Activated naive CD4-positive, alpha-beta T cell (primary cell): ENCODE measurements at regions not wholly inside any gene's neighbourhood (a gene's known extent, or its start where the extent isn't known, plus 50 kb on each side); places are given as distances from the start of the nearest gene placed in this dataset.

Source experiments
- DNase-seq, 4 experiments: peaks; one replicate each; lab custom pipeline; 2025; lab: John Stamatoyannopoulos, UW

DNA sequence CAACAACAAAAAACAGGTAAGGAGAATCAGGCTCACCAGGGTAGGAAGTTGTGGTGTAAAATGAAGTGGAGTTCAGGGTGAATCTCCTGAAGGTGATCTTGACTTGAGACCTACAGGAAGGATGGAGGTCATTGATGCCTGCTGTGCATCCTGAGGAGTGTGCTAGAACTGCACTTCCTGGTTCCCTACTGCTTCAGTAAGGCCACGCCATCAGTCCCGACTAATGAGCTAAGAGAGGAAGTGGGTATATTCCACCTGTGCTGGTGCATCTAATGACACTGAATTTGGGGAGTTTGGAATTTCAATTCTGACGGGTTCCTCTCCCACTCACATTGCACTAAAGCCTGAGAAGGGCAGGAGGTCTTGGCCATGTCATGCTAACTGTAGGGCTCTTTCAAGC lies 349.3 kb upstream of the SLC14A2 start:
- DNase-seq = no peak

DNA sequence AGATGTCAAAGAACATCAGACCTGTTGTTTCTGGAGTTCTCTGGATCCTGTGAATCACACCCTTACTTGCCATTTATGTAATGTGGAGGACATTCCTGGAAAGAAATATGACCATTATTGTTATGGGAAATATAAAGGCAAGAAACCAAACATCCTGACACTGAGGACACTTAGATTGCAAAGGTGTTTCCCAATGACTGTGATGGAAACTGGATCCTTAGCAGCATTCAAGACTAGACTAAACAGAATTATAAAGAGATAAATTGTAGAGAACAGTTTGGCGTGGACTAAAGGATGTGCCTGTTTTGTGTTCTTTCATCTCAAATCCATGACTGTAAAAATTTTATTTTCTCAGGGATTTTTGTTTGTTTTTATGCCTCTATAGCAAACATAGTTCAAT lies 347.7 kb upstream of the SLC14A2 start:
- DNase-seq = no peak

DNA sequence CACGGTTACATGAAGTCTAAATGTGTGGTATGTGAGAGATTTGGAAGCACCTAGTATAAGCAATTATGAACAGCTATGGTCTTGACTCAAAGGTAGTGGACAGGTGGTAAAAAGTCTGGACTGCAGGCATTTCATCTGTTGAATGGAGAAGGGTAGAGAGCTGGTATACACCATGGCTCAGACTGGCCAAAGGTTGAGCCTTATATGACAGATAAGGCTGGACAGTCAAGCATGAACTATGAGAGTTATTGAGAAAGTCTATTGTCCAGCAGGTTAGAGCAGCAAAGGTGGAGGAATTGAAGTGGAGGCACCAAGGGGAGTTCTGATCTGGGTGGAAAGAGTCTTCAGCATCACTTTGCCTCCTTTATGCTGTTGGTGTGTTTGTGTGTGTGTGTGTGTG lies 346.7 kb upstream of the SLC14A2 start:
- no peak for DNase-seq

DNA sequence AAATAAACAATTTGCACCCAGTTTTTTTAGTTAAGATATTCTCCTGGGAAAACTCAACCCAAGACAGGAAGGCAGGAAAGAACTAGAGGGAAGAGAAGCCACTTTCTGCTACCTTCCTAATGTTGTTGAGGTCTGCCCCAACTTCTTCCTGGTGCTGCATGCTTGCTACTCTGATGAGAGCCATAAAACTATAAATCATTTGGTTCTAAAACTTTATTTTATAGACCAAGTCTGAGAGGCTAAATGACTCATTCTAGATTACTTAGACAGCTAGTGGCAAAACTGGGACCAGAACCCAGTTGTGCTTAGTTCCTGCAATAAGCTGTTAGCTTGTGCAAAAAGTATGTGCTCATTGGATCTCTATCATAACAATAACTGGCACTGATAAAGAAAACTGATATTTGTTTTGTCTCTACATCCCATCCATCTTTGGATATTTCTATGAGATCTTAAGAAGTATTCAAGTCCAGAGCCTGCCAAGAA lies 344.9 kb upstream of the SLC14A2 start:
- DNase-seq = no peak

DNA sequence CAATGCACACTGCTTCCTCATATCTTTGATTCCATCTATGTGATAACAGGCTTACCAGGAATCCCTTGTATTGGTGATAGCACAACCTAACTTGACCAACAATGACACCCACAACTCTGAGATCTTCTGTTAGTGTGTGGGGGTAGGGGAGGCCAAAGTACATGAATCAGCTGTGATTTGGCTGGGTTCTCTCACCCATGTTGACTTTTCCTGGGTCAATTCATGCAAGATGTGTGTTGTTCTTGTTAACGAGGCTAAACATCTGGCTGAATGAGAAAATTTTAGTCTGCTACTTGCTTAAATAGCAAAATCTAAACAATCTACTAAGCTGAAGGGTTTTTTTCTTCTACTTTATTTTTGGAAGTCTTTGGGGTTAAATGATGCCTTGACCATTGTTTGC lies 341.2 kb upstream of the SLC14A2 start:
- no peak for DNase-seq

DNA sequence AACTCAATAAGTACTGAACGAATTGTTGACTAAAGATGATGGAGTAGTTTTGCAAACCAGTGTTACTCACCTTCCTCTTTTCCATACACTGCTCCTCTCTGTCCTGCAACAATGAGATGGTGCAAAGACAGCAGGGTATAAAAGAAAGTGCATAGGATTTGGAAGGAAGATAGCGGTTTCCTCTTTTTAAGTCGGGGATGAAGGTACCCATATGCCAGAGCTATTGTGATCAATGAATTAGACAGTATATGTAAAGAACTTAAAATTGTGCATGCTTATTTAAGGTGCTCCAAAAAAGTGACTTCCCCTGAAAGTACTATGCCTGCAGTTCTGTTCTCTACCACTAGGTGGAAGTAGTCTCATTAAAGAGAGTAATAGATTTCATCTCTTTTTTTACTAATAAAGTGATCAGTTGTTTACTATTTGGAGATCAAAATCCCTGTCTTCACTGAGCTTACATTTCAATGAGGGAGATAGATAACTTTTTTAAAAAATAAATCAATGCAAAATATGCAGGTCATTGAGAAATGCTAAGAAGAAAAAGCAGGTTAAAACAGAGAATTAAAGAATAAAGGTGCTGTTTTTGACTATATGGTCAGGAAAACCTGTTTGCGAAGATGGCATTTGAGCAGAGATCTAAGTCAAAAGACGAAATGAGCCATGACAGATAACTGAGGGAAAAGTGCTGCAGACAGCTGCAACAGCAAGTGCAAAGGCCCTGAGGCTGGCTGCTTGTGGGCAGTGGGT lies 339.7 kb upstream of the SLC14A2 start:
- no peak for DNase-seq

DNA sequence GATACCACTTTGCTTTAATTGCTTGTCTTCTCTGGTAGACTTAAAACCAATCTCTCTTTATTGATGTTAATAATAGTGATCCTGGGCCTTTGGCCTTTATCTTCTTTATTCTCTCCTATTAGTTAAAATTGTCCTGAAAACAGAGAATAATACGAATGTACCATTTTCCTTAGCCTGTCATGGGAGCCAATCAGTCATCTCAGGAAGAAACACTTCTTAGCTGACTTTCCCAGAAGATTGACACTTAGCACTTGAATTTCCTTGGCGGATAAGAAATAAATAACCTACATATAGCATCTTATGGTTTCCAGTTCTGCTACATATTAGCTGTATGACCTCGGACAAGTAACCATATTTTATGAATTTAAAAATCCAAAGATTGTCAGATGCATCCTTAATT lies 338.4 kb upstream of the SLC14A2 start:
- no peak for DNase-seq

DNA sequence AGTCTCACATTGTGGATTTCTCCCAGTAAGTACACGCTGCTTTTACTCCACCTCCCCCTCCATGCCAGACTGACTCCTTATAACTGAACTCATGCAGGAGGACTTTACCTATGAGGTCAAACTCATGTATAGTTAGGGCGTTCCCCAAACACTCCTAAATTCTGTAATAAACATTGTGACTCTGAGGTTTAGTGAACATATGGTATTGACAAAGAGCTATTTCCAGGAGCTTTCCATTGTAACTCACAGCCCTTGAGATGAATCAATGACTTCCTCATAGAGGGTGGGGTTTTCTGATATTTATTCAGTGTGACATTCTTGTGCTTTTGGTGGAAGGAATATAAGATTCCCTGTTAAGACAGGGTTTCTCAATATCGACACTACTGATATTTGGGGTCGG lies 337.4 kb upstream of the SLC14A2 start:
- no peak for DNase-seq

DNA sequence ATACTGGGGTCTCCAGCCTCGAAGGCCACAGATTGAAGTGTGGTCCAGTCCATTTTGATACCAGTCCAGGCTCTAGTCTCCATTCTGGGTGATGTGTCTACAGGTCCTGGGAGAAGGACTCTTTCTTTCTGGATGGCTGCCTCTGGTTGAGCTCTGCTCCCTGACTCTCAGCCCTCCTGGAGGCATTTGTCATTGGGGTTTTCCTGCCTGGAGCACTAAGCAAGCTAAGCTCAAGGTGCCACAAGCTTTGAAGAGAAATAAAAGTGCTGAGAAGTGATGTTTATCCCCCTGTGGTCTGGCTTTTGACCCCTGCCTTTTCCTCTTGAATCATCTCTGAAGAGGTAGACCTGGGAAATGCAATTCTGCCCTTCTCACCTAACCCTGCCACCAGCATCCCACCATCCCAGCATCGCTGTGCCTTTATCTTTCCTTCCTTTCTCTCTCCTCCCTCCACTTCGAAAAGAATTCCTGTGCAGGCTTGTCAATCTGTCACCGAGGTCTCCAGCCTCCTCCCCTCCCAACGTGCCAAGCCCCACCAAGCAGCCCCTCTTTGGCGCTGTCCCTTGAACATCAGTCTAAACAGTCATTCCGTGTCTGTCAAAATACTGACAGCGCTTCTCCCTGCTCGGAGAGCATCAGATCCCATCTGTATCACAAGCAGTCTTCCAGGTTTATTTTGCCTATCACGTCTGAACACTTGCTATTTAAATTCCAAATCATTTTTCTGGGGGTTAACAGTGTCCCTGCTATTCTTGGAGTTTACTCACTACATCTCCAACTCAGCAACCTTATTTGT lies 334.6 kb upstream of the SLC14A2 start:
- no peak for DNase-seq

DNA sequence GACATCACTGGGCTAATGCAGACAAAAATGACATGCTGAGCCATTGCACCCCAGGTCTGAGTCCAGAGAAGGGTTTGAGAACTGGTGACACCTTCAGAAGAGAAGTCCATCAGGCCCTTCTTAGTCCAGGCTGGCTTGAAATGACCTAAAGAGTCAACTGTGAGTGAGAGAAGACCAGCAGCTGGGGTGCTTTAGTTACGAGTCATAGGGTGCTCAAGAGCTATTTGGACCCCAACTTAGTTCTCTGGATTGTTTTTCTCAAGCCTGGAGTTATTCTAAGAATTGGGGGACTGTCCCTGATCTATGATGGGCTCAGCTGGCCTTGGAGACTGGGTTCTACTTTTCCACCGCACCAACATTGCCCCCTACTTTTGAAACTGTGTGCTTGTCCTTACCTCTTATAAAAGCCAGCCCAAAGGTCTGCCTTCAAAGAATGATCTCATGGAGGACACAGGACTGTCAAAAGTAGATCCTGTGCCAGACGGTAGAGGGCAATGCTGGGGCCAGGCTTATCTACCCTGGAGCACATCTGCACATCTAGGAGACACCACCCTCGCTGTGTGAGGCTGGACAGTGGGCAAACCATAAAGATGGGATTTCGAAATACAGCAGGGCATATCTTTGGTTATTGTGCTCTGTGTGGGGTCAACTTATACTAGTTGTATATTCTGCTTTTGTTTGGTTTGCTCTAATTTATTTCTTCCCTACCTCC lies 333.0 kb upstream of the SLC14A2 start:
- no peak for DNase-seq

DNA sequence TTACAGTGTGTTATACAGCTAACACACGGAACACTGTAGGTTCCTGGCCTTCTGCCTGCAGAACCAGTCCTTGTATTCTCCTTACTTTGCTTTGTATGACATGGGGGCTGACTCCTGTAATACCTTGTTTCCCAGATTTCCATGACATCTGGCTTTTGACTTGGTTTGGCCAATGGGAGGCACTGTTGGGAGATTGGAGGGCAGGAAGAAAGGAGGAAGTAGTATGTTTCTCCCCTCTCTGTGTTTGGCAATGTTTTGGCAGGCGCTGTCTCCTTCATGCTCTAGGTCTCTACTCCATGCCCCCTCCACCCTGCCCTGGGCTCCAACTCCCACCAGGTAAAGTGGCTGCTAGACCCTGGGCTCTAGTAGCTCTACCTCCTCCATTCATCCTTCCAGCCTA lies 331.1 kb upstream of the SLC14A2 start:
- no peak for DNase-seq

DNA sequence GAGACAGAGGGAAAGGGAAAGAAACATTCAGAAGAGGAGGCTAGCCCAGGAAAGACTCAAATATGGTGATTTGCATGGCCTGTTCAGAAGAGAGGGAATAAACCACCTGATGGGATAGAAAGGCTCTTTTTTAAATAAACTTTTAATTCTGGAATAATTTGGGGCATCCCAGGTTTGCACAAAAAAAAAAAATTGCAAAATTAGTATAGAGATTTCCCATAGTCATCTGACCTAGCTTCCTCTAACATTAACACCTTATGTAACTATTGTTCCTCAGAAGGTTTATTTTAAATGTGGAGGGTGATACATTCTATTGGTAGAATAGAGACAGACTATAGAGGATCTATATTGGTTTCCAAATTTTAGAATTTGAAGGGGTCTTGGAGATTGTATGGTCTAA lies 330.4 kb upstream of the SLC14A2 start:
- DNase-seq = no peak

DNA sequence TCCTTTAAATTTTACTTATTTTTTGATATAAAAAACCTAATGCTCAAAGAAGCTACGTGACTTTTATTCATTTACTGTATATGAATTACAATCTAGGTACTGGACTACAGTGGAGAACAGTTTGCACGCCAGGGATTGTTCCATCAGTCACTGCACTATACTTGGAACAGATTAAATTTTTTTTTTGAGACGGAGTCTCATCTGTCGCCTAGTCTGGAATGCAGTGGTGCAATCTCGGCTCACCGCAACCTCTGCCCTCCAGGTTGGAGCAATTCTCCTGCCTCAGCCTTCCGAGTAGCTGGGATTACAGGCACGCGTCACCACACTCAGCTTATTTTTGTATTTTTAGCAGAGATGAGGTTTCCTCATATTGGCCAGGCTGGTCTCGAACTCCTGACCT lies 330.0 kb upstream of the SLC14A2 start:
- no peak for DNase-seq

DNA sequence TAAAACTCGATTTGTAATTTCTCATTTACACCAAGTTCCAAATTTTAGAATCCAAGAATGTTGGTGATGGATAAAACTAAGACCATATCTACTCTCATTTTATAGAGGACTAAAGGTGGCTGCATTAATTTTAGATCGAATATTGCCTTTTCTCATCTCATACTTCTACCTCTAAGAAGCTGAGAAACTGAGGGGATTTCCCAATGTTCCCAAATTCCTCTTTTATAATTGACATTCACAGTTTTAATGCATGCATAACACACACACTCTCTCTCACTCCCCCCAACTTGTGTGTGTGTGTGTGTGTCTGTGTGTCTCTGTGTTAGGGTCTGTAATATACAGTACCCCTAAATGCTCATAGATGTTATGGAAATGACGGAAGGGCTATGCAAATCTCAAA lies 328.8 kb upstream of the SLC14A2 start:
- DNase-seq = no peak

DNA sequence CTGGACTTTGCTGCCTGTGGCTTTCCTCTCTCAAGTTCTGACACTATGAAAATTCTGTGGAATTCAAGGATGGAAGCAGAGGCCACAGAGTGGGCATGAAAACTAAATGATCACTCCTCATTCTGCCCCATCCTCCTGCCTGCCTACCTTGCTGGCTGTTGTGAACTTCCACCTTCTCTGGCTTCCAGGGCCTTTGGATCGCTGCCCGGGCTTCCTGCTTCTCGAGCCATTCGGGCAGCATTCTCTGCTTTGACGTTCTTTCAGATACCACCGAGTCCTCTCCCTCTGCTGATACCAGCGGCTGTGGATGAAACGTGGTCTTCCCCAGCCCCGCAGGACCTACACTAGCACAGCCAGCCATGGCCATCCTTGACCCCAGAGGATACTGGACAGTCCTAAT lies 327.7 kb upstream of the SLC14A2 start:
- no peak for DNase-seq

DNA sequence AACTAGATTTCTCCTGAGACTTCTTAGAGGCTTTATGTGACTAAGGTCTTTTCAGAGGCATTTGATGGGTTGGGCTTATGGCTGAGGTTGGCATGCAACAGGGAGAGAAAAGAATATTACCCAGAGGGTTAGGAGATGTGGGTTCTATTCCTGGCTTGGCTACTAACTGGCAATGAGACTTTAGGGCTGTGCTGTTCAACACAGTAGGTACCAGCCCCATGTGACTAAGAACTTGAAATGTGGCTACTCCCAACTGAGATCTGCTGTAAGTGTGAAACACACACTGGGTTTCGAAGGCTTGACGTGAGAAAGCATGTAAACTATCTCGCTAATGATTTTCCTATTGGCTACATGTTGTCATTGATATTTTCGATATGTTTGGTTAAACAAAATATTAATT lies 324.9 kb upstream of the SLC14A2 start:
- no peak for DNase-seq

DNA sequence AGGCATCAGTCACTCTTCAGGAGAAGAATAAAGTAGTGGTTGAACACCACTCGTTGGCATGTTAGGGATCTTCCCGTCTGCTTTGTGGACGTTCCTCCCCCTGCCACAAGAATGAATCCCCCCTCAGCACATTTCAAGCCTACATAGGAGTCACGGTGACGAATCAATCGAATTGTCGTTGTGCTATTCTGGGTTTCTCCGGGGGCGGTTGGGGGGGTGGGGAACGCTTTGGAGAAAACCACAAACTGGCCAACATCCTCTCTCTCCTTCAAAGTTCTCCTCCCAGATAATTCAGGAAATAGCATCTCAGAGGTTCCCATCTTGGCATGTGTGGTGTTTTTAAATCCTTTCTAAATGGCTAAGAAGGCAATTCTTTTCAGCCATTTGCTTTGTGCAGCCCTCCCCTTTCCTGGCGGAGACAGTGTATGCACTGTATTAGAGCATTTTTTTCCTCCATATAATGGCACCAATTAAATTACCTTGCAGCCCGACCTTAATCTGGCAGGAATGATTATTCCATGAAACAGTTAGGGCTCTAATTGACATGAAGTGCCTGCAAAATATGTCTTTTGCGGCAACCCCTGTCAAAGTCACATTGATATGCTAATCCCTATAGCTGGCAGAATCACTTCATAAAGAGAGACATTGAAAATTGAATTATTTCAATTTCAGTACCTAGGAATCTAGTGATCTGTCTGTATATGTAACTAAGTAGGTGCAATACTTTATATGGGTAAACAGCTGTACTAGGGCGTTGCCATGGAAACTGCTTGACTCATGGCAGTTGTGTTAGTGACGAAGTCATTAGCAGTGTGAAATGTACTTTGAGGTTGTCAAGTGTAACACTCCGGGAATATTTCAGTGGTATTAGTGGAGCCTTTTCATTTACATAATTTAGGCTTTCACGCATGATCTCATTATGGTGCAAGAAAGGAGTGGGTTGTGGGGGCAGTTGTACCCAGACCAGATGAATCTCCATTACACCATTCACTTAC lies 323.4 kb upstream of the SLC14A2 start:
- no peak for DNase-seq

DNA sequence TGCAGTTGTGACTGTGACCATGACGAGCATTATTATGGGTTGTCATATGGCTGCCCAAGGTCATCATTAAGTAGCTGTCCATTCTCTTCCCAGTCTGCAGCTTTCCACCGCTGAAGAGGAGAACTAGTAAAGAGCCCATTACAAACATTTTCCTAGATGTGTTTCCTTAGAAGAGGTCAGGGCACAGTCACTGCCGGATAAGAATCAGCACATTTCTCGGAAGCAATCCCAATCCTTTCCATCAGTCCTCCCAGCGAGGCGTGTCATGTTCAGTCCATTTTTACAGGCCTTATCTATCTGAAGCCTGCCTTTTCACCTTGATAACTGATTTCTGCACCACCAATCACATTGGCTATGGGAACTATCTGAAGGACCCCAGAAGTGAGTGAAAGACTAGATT lies 319.9 kb upstream of the SLC14A2 start:
- no peak for DNase-seq

DNA sequence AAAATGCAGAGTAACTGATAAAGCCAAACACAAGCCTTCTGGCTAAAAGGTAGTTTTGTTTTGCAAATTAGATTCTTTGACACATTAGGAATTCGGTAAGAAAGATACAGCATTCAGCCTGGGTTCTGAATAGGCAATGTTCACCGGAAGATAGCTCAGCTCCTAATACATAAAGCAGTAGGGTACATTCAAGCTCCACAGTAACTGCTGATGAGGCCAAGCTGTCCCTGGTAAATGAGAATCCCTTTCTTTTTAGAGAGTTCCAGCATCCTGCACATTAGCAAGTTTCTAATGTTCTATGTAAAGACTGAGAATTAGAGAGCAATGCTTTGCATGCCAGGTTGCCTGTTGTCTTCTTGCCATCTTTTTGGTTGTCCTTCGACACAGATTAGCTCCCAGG lies 316.3 kb upstream of the SLC14A2 start:
- DNase-seq = no peak

DNA sequence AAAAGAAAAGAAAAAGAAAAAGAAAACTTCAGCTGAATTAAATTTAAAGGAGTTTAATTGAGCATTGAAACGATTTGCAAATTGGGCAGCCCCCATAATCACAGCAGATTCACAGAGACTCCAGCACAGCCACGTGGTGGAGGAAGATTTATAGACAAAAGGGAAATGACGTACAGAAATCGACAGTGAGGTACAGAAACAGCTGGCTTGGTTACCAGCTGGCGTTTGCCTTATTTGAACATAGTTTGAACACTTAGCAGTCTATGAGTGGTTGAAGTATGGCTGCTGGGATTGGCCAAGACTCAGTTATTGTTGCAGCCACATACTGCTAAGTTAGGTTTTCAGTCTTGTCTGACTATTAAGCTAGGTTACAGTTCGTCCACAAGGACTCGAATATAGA lies 312.2 kb upstream of the SLC14A2 start:
- DNase-seq = no peak

DNA sequence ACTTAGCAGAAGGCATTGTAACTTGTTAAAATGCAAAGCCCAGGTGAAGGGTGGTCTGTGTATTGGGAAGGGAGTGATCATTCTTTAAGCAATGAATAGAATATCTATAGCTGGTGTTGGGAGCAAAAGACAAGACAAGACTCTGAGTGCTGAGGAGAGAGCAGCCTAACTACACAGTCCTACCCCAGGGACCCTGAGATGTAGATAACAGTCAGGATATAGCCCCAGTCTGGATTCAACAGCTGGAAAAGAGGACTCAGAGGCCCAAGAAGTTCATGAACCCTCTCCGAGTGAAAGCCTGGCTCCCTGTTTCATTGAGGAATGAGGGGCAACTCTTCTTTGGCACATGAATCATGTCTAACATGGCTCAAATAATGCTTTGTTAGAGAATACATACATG lies 310.7 kb upstream of the SLC14A2 start:
- no peak for DNase-seq
